ENCODE measurements at regions not wholly inside any gene's neighbourhood (a gene's known extent, or its start where the extent isn't known, plus 50 kb on each side); places are given as distances from the start of the nearest gene placed in this dataset.
"Not testable (repeated sequence)": the region's sequence is repeated elsewhere in the genome, so short reads cannot be mapped to it uniquely, and the experiment has no call there.

- TF ChIP-seq CTCF (IDR thresholded peaks at IDR 0.05); EZH2 (IDR thresholded peaks at IDR 0.05; ENCODE audit: borderline replicate concordance, insufficient read depth, low read depth, low read length, poor library complexity, severe bottlenecking): not testable (repeated sequence)
Observed at GRCh38 chr17:30722114-30722780, 102.2 kb downstream of the CRLF3 start.
